CD4-positive, alpha-beta T cell treated with Interleukin-6 for 4 hours (primary cell): ENCODE measurements at regions not wholly inside any gene's neighbourhood (a gene's known extent, or its start where the extent isn't known, plus 50 kb on each side); places are given as distances from the start of the nearest gene placed in this dataset.
"Not testable (repeated sequence)": the region's sequence is repeated elsewhere in the genome, so short reads cannot be mapped to it uniquely, and the experiment has no call there.

ENCODE experiments used
- DNase-seq: peaks from one replicate; pipeline ENCODE4 v3.0.0-alpha.2; 2020; ENCODE audit warnings: mixed read lengths

GRCh38 chr20:52004715-52005114, 186.9 kb downstream of the ZFP64 start:
- DNase-seq, result no peak

GRCh38 chr20:52004018-52004417, 187.6 kb downstream of the ZFP64 start:
- DNase-seq, result no peak

GRCh38 chr20:52003415-52003814, 188.2 kb downstream of the ZFP64 start:
- no peak for DNase-seq

GRCh38 chr20:52001999-52002666, 189.4 kb downstream of the ZFP64 start:
- no peak for DNase-seq

- not testable (repeated sequence) for DNase-seq
These were observed 194.2 kb downstream of the ZFP64 start for GRCh38 chr20:51997281-51997936.

- DNase-seq, result no peak
These were observed 193.2 kb upstream of the SALL4 start for GRCh38 chr20:51995551-51995951.

GRCh38 chr20:51994751-51995417, 192.6 kb upstream of the SALL4 start:
- DNase-seq, result no peak

GRCh38 chr20:51987812-51988211, 185.5 kb upstream of the SALL4 start:
- DNase-seq, result no peak

- no peak for DNase-seq
These were observed 182.7 kb upstream of the SALL4 start for GRCh38 chr20:51985013-51985415.

- DNase-seq, result no peak
These were observed 178.0 kb upstream of the SALL4 start for GRCh38 chr20:51980277-51980676.

GRCh38 chr20:51979226-51979625, 176.9 kb upstream of the SALL4 start:
- no peak for DNase-seq

- DNase-seq, result no peak
These were observed 175.8 kb upstream of the SALL4 start for GRCh38 chr20:51978070-51978501.

- DNase-seq, result no peak
These were observed 169.7 kb upstream of the SALL4 start for GRCh38 chr20:51972056-51972455.

- DNase-seq, result no peak
These were observed 168.5 kb upstream of the SALL4 start for GRCh38 chr20:51970858-51971257.

GRCh38 chr20:51969191-51969590, 166.9 kb upstream of the SALL4 start:
- no peak for DNase-seq

GRCh38 chr20:51968151-51968550, 165.8 kb upstream of the SALL4 start:
- no peak for DNase-seq

- DNase-seq, result peak; percentile 4
These were observed 164.1 kb upstream of the SALL4 start for GRCh38 chr20:51966296-51966971.

- DNase-seq, result no peak
These were observed 159.8 kb upstream of the SALL4 start for GRCh38 chr20:51961964-51962761.

GRCh38 chr20:51960047-51960675, 157.8 kb upstream of the SALL4 start:
- DNase-seq, result no peak

- no peak for DNase-seq
These were observed 156.8 kb upstream of the SALL4 start for GRCh38 chr20:51959066-51959542.

- no peak for DNase-seq
These were observed 156.1 kb upstream of the SALL4 start for GRCh38 chr20:51958099-51959065.
